Lung microvascular endothelial cell (primary cell): ENCODE measurements at regions not wholly inside any gene's neighbourhood (a gene's known extent, or its start where the extent isn't known, plus 50 kb on each side); places are given as distances from the start of the nearest gene placed in this dataset.

Source experiments
- DNase-seq, 2 donors: peaks; one replicate each; pipeline versions ENCODE4 v3.0.0 to v3.0.0-alpha.2; 2010; ENCODE audit warnings: low read depth in 2 of 2

GRCh38 chr3:8825153-8825825 lies 55.9 kb upstream of the OXTR start:
- DNase-seq, result no peak

GRCh38 chr3:8824238-8824637 lies 54.8 kb upstream of the OXTR start:
- DNase-seq, result peak in 1 of 2 donors; percentile 14

- peak in 1 of 2 donors; percentile 9 for DNase-seq
Observed at GRCh38 chr3:8822141-8822540, 52.7 kb upstream of the OXTR start.
